ENCODE measurements at regions not wholly inside any gene's neighbourhood (a gene's known extent, or its start where the extent isn't known, plus 50 kb on each side); places are given as distances from the start of the nearest gene placed in this dataset.
A peak's percentile ranks its signal among the peaks of the same experiment; 100 is the strongest.

DNA sequence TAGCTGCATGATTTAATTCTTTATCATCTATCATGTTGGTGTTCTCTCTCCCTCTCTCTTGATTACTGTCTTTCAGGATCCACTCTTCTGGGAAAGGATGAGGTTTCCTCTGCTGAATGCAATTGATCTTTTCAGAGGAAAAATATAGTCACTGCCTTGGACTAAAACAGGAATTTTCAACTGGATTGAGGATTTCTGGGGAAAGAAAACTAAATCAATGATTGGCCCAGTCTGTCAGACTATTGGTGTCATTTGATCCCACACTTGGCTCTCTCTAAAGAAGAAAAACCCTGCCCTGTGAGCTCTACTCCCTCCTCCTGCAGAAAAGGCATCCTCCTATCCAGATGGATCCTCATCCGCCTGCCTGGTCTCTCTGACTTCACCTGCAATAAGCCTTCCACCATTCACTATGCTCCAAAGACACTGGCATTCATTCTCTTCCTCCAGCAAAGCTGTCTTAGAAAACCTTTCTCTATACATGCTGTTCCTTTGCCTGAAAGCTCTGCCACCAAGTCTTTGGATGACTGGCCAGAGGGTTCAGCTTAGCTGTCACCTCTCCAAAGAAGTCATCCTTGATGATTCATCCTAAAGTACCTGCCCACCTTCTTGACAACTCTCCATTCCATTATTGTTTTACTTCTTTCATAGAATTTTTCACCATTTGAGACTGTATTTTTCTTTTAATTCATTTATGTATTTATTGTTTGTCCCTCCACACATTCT is 127.7 kb upstream of the CAND1 start:
- H3K27ac ChIP-seq (ENCODE audit: extremely low read depth, low read depth, low read length), result no peak overlapping the region
- TF ChIP-seq ZBTB17 (tag by site-specific recombination; IDR thresholded peaks at IDR 0.05) (peak; percentile 44), ZNF211 (tag by site-specific recombination; IDR thresholded peaks at IDR 0.05; ENCODE audit: low read depth) (no peak)
- no peaks in the 10 kb centered on the region for H3K9me3 ChIP-seq (ENCODE audit: control insufficient read depth, insufficient read depth, low read depth, low read length)
- POLR2A ChIA-PET, result no interaction called here
- no peak overlapping the region for H3K4me3 ChIP-seq (ENCODE audit: low read depth, low read length)
- no peaks in the 10 kb centered on the region for H3K36me3 ChIP-seq (ENCODE audit: control insufficient read depth in 2 of 2, insufficient read depth in 1 of 2, low read length in 2 of 2)
- CTCF ChIA-PET, result interaction anchor here (1.6 kb wide), 1 partner anchor 20 kb away, joined by 3 read pairs; no protein-coding TSS in a partner anchor
- H3K4me1 ChIP-seq (ENCODE audit: control insufficient read depth, insufficient read depth, low read length), result 0 out of 2 replicates have a peak, but pooled peaks cover 3% of the 10 kb centered on the region

DNA sequence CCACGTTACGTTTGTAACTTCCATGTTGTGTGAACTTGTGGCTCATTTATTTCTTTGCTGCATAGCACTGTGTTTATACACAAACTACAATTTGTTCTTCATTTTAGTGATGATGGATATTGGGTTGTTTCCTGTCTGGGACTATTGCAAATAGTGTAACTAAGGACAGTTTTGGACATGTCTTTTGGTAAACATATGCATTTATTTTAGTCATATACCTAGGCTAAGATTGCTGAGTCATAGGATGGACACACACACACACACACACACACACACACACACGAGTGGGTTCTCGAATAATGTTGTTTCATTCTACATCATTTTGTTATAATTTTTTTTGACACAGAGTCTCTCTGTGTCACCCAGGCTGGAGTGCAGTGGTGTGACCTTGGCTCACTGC is 123.5 kb upstream of the CAND1 start:
- H3K27ac ChIP-seq (ENCODE audit: extremely low read depth, low read depth, low read length), result no peak overlapping the region
- H3K4me1 ChIP-seq (ENCODE audit: control insufficient read depth, insufficient read depth, low read length), result 0 out of 2 replicates have a peak, but pooled peaks cover 5% of the 10 kb centered on the region
- ChIA-PET CTCF (interaction anchor here (0.6 kb wide), 1 partner anchor 13 kb away, joined by 3 read pairs; no protein-coding TSS in a partner anchor), POLR2A (no interaction called here)
- TF ChIP-seq ZNF610 (tag by site-specific recombination; IDR thresholded peaks at IDR 0.05; ENCODE audit: borderline replicate concordance) (no peak), ZNF571 (tag by site-specific recombination; IDR thresholded peaks at IDR 0.05) (no peak), TSHZ1 (tag by site-specific recombination; IDR thresholded peaks at IDR 0.05; ENCODE audit: borderline replicate concordance) (no peak), ZNF785 (tag by site-specific recombination; IDR thresholded peaks at IDR 0.05) (no peak), ZNF175 (tag by site-specific recombination; IDR thresholded peaks at IDR 0.05) (no peak), ZNF518A (tag by site-specific recombination; conservative IDR thresholded peaks at IDR 0.05; ENCODE audit: low read depth) (no peak), ZNF76 (tag by site-specific recombination; IDR thresholded peaks at IDR 0.05; ENCODE audit: borderline replicate concordance, low read depth) (no peak), SP7 (tag by site-specific recombination; IDR thresholded peaks at IDR 0.05) (no peak), PRDM6 (tag by site-specific recombination; IDR thresholded peaks at IDR 0.05) (no peak), KLF16 (tag by site-specific recombination; IDR thresholded peaks at IDR 0.05) (no peak), ZBTB17 (tag by site-specific recombination; IDR thresholded peaks at IDR 0.05) (no peak), ZNF596 (tag by site-specific recombination; IDR thresholded peaks at IDR 0.05) (no peak)
- H3K4me3 ChIP-seq (ENCODE audit: low read depth, low read length), result no peak overlapping the region
- H3K9me3 ChIP-seq (ENCODE audit: control insufficient read depth, insufficient read depth, low read depth, low read length), result no peaks in the 10 kb centered on the region
- no peaks in the 10 kb centered on the region for H3K36me3 ChIP-seq (ENCODE audit: control insufficient read depth in 2 of 2, insufficient read depth in 1 of 2, low read length in 2 of 2)
